Breast epithelium (tissue), 3 donors: ENCODE measurements at regions not wholly inside any gene's neighbourhood (a gene's known extent, or its start where the extent isn't known, plus 50 kb on each side); places are given as distances from the start of the nearest gene placed in this dataset.

ENCODE experiments used
- CTCF ChIP-seq, 3 donors: fragments of 450-650 bp; IDR thresholded peaks; one replicate each; pipeline ENCODE4 v1.5.1; 2016 to 2017; ENCODE audit warnings: antibody characterized with exemption in 3 of 3, mild to moderate bottlenecking in 3 of 3, moderate library complexity in 3 of 3
- POLR2A ChIP-seq: fragments of 450-650 bp; IDR thresholded peaks from one replicate; pipeline ENCODE4 v1.6.1; 2016; ENCODE audit warnings: antibody characterized with exemption, mild to moderate bottlenecking, moderate library complexity

DNA sequence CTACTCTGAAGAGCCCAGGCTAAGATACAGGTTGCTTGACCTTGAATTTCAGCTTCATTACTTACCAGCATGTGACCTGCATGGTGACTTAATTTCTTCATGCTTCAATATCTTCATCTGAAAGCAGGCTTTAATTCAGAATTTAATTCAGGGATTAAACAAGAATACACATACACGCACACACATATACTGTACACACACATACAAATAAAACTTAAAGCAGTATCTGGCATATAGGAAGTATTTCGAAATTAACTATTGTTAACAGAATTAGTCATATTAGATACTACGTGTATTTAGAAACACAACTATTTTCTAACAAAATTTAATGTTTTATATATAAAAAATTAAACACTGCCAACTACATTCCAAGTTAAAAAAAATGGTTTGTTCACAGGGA lies 640.3 kb downstream of the SLC6A15 start:
- TF ChIP-seq POLR2A (no peak), CTCF (IDR thresholded peaks at IDR 0.05) (no peak)
